Naive thymus-derived CD8-positive, alpha-beta T cell (primary cell): ENCODE measurements at regions not wholly inside any gene's neighbourhood (a gene's known extent, or its start where the extent isn't known, plus 50 kb on each side); places are given as distances from the start of the nearest gene placed in this dataset.

ENCODE experiments used
- ATAC-seq, 2 donors: fragments of 150-1000 bp; cut with Tn5 transposase in 1 of 2; sonication (Bioruptor Pico), chemical (Tn5 transposase) in 1 of 2; 1 replicate in 1 of 2; 2 replicates in 1 of 2; pipeline ENCODE4 v1.10.0; 2021; ENCODE audit warnings: mild to moderate bottlenecking in 2 of 2, moderate library complexity in 2 of 2
- POLR2A ChIA-PET: fragments of 350-600 bp; sonication (Branson Sonifier 250); formaldehyde crosslinking; loops from one replicate; lab custom pipeline; 2021; ENCODE audit warnings: antibody characterized with exemption; lab: Charles Lee
- DNase-seq, 10 donors: peaks; one replicate each; pipeline versions ENCODE4 v3.0.0 to v3.0.0-alpha.2; 2020 to 2022
- H3K27ac Mint-ChIP-seq, 10 donors: one replicate each; pipeline ENCODE4 v1.8.0; 2020 to 2022; ENCODE audit warnings: mild to moderate bottlenecking in 10 of 10, mixed read lengths in 10 of 10, moderate library complexity in 4 of 10, inconsistent platforms in 1 of 10
- H3K27me3 Mint-ChIP-seq, 5 donors: one replicate each; pipeline ENCODE4 v1.8.0; 2021 to 2022; ENCODE audit warnings: mixed read lengths in 5 of 5
- H3K36me3 Mint-ChIP-seq, 3 donors: one replicate each; pipeline ENCODE4 v1.8.0; 2020 to 2022; ENCODE audit warnings: mixed read lengths in 3 of 3, mild to moderate bottlenecking in 2 of 3, inconsistent platforms in 1 of 3
- H3K4me1 Mint-ChIP-seq, 4 donors: one replicate each; pipeline ENCODE4 v1.8.0; 2021 to 2022; ENCODE audit warnings: mixed read lengths in 4 of 4
- H3K4me3 Mint-ChIP-seq, 10 donors: one replicate each; pipeline ENCODE4 v1.8.0; 2020 to 2022; ENCODE audit warnings: mild to moderate bottlenecking in 10 of 10, mixed read lengths in 10 of 10, moderate library complexity in 6 of 10, inconsistent platforms in 1 of 10
- H3K9me3 Mint-ChIP-seq, 9 donors: one replicate each; pipeline ENCODE4 v1.8.0; 2020 to 2022; ENCODE audit warnings: mixed read lengths in 9 of 9, mild to moderate bottlenecking in 3 of 9, inconsistent platforms in 1 of 9, moderate library complexity in 1 of 9

DNA sequence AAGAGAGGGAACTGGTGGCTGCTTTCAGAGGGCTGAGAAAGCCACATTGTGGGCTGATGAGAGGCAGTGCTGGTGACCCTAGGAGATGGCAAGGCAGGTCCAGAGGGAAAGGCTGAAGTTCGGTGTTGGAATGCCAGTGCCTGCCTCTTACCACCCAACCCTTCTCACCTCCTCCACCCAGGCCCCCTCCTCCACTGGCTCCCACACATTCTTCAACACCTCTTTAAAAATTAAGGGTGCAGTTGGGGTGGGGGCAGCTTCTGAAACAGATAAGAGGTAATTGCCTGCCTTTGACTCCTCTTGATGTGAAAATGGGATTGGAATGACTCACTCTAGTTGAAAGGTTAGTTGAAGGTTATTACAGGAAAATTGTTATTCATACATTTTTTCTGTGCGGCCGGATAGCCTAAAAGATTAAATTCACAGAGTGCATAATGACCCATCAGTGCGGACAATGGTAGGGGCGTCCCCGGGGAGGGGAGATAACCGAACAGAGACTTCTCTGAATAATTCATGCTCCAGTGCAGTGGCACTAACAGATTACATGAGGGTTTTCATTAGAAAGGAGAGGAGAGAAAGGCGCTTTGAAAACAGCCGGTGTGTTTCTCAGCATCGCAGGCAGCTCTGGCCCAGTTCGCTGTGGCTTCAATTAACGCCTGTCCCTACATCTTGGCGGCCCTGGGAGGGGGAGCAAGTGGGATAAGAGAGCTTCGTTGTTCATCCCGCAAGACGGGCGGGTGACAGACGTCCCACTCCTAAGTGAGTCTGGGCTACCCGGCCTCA is 212.4 kb downstream of the TLE3 start:
- Mint-ChIP-seq H3K36me3 (no peaks in the 10 kb centered on the region), H3K27me3 (peaks cover 5 to 15% (median 13%) of the 10 kb centered on the region in 5 donors), H3K4me1 (peaks cover 0 to 18% (median 0%) of the 10 kb centered on the region in 4 donors), H3K4me3 (no peak overlapping the region), H3K9me3 (peaks cover 0 to 9% (median 0%) of the 10 kb centered on the region in 9 donors), H3K27ac (peak overlapping the region in 1 of 10 donors; percentile 38)
- POLR2A ChIA-PET = no interaction called here
- no peak for DNase-seq
- ATAC-seq = no peak

DNA sequence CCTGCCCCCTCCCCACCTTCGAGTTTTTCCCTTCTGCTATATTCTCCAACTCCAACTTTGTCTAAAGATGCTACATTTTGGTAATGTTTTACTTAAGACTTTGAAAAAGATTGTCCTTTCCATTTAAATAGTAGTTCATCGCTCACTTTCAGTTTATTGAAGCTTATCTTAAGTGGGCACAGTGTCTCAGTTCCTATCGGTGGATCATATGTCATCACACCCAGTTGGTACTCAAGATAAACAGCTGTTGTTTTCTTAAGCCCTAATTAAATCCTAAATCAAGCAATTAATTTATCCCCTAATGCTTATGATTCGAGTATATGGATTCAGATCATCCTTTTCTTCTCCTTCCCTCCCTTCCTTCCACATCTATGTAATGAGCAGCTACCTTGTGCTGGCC is 210.7 kb downstream of the TLE3 start:
- POLR2A ChIA-PET = no interaction called here
- Mint-ChIP-seq H3K36me3 (peaks cover 0 to 9% (median 0%) of the 10 kb centered on the region in 3 donors), H3K9me3 (peaks cover 0 to 9% (median 2%) of the 10 kb centered on the region in 9 donors), H3K27ac (no peak overlapping the region), H3K4me1 (peaks cover 0 to 5% (median 0%) of the 10 kb centered on the region in 4 donors), H3K4me3 (no peak overlapping the region), H3K27me3 (peaks cover 5 to 15% (median 14%) of the 10 kb centered on the region in 5 donors)
- DNase-seq (no peak), ATAC-seq (no peak)

DNA sequence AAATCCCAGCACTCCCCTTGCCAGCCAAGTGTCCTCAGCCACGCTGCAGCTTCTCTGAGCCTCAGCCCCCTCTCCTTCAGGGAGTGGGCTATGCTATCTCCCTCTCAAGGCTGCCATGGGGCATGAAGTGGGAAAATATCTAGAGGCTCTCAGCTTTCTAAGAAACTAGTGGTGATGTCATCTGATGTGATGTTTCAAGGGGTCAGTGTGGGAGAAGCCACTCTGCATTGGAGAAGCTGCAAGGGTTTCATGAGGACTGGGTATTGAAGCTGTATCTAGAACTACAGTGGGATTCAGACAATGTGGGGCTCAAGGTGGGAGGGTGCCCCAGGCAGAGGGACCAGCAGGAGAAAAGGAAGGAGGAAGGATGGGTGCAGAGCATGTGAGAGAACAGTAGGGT is 210.2 kb downstream of the TLE3 start:
- POLR2A ChIA-PET = no interaction called here

DNA sequence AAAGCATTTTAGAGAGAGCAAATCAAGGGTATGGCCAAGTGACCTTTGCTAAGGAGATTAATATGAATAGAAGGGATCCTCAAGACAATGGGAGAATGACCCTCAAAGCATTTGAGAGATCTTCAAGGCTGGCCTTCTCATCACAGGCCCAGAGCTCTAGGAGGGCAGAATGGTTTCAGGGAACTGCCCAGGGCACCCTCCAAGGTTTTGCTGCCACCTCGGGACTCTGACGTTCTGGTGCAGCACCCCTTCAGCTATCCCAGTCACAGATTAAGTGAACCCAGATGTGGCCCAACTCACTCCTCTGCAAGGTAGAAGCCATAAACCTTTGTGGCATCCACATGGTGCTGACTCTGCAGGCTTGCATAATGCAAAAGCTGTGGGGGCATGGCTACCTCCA is 209.3 kb downstream of the TLE3 start:
- Mint-ChIP-seq H3K27ac (peak overlapping the region in 1 of 10 donors; percentile 27), H3K4me1 (no peaks in the 10 kb centered on the region), H3K9me3 (peaks cover 0 to 11% (median 2%) of the 10 kb centered on the region in 9 donors), H3K36me3 (peaks cover 0 to 9% (median 0%) of the 10 kb centered on the region in 3 donors), H3K27me3 (peaks cover 5 to 17% (median 15%) of the 10 kb centered on the region in 5 donors), H3K4me3 (no peak overlapping the region)
- ATAC-seq = no peak
- POLR2A ChIA-PET = no interaction called here
- no peak for DNase-seq

More for the DNA sequence above, 210.2 kb downstream of the TLE3 start:
- ATAC-seq = no peak
- no peak for DNase-seq
- Mint-ChIP-seq H3K9me3 (peaks cover 0 to 11% (median 2%) of the 10 kb centered on the region in 9 donors), H3K27me3 (peaks cover 5 to 16% (median 15%) of the 10 kb centered on the region in 5 donors), H3K4me3 (no peak overlapping the region), H3K4me1 (peaks cover 0 to under 1% (median 0%) of the 10 kb centered on the region in 4 donors), H3K36me3 (peaks cover 0 to 9% (median 0%) of the 10 kb centered on the region in 3 donors), H3K27ac (no peak overlapping the region)

DNA sequence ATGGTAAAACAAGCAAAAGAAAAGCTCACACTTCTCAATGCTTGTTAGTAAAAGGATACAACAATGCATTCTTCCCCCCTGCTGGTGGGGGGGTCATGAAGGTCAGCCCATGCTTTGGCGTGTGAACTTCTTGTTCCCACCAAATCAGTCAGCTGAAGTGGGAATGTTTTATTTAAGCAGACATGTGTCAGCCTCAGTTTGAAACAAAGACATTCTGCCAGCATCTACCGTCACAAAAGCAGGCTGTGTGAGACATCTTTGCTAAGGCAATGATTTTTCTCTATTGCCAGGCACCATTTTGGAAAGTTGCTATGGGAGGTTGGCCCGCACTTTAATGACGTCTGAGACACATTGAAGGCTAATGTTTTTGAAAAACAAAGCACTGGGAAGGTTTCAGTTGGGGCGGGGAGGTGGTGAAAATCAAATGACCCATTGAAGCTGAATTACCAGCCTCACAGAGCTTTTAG is 206.6 kb downstream of the TLE3 start:
- Mint-ChIP-seq H3K36me3 (peaks cover 0 to 9% (median 0%) of the 10 kb centered on the region in 3 donors), H3K27me3 (peaks cover 14 to 32% (median 20%) of the 10 kb centered on the region in 5 donors), H3K4me3 (no peak overlapping the region), H3K4me1 (peaks cover 0 to 1% (median 0%) of the 10 kb centered on the region in 4 donors), H3K9me3 (peaks cover 0 to 11% (median 0%) of the 10 kb centered on the region in 9 donors), H3K27ac (no peak overlapping the region)
- DNase-seq (no peak), ATAC-seq (no peak)
- POLR2A ChIA-PET = no interaction called here

DNA sequence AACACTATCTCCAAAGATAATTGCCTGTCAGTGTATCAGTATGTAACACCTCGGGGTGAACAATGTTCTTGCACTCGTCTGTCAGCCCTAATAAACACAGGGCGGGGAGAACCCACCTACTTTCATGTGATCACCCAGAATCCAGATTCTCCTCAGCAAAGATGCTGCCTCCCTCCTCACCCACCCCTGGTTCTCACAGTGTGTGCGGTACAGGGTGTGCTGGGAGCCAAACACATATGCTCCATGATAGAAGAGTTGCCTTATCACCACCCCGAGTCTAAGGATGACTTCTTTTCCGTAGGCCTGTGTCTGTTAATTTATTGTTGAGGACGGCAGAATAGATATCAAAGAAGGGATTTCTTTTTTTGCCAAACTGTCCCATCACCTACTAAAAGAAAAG is 206.1 kb downstream of the TLE3 start:
- Mint-ChIP-seq H3K36me3 (peaks cover 0 to 9% (median 0%) of the 10 kb centered on the region in 3 donors), H3K4me1 (peaks cover 0 to 1% (median 0%) of the 10 kb centered on the region in 4 donors), H3K9me3 (peaks cover 0 to 11% (median 0%) of the 10 kb centered on the region in 9 donors), H3K27me3 (peaks cover 14 to 33% (median 17%) of the 10 kb centered on the region in 5 donors), H3K27ac (no peak overlapping the region), H3K4me3 (no peak overlapping the region)
- DNase-seq (no peak), ATAC-seq (no peak)
- POLR2A ChIA-PET = no interaction called here

DNA sequence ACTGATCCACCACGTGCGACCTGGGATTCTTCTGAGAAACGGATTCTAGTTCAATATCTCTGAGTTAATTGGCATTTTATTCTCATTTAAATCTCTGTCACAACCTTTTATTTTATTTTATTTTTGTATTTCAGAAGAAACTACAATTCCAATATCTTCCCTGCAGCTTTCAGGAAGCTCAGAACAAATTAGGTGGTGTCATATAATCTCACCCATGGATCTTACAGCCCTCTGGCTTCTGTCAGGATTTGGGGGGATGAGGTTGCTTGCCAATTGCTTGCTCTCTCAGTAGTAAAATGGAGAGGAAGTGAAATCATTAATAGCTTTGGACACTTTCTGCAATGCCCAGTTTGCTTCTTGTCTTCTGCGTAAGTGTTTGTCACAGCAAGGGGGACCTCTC is 205.4 kb downstream of the TLE3 start:
- DNase-seq (no peak), ATAC-seq (no peak)
- H3K27ac Mint-ChIP-seq = no peak overlapping the region
- H3K27me3 Mint-ChIP-seq = peaks cover 13 to 25% (median 17%) of the 10 kb centered on the region in 5 donors
- peaks cover 0 to 11% (median 0%) of the 10 kb centered on the region in 9 donors for H3K9me3 Mint-ChIP-seq
- peaks cover 0 to 1% (median 0%) of the 10 kb centered on the region in 4 donors for H3K4me1 Mint-ChIP-seq
- no peak overlapping the region for H3K4me3 Mint-ChIP-seq
- H3K36me3 Mint-ChIP-seq = peaks cover 0 to 9% (median 0%) of the 10 kb centered on the region in 3 donors
- POLR2A ChIA-PET = no interaction called here

DNA sequence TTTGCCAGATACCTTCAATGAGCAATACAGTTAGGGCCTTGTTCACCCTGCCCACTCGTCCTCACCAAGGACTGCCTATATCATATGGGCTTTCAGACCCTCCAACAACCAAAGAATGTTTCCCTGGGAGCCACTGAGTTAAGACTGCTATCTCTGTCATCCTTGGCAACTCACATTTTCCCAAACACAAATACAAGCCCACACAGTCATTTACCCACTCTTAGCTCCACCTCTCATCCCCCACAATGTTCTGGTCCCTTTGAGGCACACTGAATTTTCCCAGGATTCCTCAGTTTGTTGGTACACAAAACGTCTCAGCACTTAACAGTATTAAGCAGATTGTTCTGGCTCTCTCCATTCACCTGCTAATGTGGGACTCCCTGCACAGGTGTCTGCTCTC is 204.6 kb downstream of the TLE3 start:
- DNase-seq (no peak), ATAC-seq (no peak)
- Mint-ChIP-seq H3K36me3 (peaks cover 0 to 9% (median 0%) of the 10 kb centered on the region in 3 donors), H3K27me3 (peaks cover 11 to 31% (median 15%) of the 10 kb centered on the region in 5 donors), H3K4me3 (no peak overlapping the region), H3K4me1 (peaks cover 0 to 1% (median 0%) of the 10 kb centered on the region in 4 donors), H3K27ac (no peak overlapping the region), H3K9me3 (peaks cover 0 to 11% (median 0%) of the 10 kb centered on the region in 9 donors)
- POLR2A ChIA-PET = no interaction called here

DNA sequence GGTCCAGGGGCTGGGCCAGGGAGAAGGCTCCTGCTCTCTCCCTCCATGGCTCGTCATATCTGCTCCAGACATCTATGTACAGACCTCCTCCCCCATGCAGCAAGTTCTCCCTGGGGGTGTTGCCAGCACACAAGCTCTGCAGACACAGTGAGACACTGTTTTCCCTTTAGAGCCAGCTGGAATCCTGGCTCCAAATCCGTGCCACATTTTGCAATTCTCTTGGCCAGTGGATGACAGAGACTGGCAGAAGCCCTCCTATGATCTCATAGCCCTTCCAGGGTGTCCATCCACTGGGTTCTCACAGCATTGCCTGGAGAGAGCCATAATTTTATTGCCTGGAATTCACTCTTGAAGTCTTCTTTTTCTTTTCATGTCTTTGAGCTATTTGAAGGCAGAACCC is 203.9 kb downstream of the TLE3 start:
- DNase-seq (no peak), ATAC-seq (no peak)
- Mint-ChIP-seq H3K4me3 (no peak overlapping the region), H3K4me1 (peaks cover 0 to 1% (median 0%) of the 10 kb centered on the region in 4 donors), H3K27me3 (peaks cover 11 to 31% (median 15%) of the 10 kb centered on the region in 5 donors), H3K27ac (no peak overlapping the region), H3K9me3 (peaks cover 0 to 11% (median 0%) of the 10 kb centered on the region in 9 donors), H3K36me3 (peaks cover 0 to 9% (median 0%) of the 10 kb centered on the region in 3 donors)
- POLR2A ChIA-PET = no interaction called here

DNA sequence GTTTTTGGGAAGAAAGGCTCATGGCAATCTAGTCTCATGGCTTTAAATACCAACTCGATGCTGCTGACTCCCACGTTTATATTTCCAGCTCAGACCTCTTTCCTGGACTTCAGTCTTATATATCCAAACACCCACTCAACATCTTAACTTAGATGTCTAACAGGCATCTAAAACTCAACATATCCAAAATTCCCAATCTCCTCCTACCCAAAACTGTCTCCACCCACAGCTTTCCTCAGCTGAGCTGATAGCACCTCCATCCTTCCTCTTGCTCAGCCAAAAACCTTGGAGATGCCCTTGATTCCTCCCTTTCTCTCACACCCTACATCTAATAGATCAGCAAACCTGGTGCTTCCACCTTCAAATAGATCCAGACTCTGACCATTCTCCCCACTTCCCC is 202.5 kb downstream of the TLE3 start:
- Mint-ChIP-seq H3K9me3 (peaks cover 0 to 11% (median 0%) of the 10 kb centered on the region in 9 donors), H3K27ac (no peak overlapping the region), H3K4me1 (peaks cover 0 to 1% (median 0%) of the 10 kb centered on the region in 4 donors), H3K27me3 (peaks cover 11 to 31% (median 16%) of the 10 kb centered on the region in 5 donors), H3K36me3 (peaks cover 0 to 9% (median 0%) of the 10 kb centered on the region in 3 donors), H3K4me3 (no peak overlapping the region)
- DNase-seq (no peak), ATAC-seq (no peak)
- POLR2A ChIA-PET = no interaction called here

DNA sequence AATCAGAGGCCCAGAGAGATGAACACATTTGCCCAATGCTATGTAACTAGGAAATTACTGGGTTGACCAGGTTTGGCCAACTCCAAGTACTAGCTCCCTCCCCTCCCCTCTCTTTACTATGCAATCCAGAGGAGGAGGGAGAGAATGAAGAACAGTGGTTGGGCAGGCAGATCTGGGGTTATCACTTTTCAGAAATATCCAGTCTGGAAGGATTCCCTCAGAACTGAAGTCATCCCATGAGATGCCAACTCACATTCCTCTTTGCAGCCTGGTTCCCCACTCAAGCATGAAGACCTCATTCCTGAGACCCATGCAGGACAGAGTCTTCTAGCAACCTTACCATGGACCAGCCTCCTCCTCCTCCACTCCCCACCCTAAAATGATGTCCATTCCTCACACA is 201.1 kb downstream of the TLE3 start:
- Mint-ChIP-seq H3K9me3 (peaks cover 0 to 3% (median 0%) of the 10 kb centered on the region in 9 donors), H3K27ac (no peak overlapping the region), H3K4me1 (peaks cover 0 to 1% (median 0%) of the 10 kb centered on the region in 4 donors), H3K27me3 (peaks cover 14 to 29% (median 16%) of the 10 kb centered on the region in 5 donors), H3K36me3 (peaks cover 0 to 2% (median 0%) of the 10 kb centered on the region in 3 donors), H3K4me3 (no peak overlapping the region)
- DNase-seq = no peak
- POLR2A ChIA-PET = no interaction called here
- no peak for ATAC-seq

DNA sequence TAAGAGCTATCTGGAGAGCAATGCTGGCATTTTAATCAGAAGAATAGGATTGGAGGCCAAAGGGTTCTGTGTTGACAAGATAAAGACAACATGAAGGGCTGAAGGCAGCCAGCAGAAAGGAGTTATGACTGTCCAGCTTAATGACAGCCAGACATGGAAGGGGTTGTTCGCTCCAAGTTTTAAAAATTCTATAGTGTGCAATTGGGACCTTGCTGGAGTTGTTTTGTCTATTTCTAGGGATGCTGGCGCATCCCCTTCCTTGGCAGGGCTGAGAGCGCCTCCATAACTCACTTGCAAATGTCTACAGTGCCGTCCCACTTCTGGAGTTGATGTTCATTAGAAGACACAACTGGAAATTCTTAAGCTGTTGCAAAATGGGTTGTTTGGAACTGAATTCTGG is 200.7 kb downstream of the TLE3 start:
- POLR2A ChIA-PET = no interaction called here

More for the DNA sequence above, 200.7 kb downstream of the TLE3 start:
- DNase-seq = no peak
- Mint-ChIP-seq H3K9me3 (peaks cover 0 to 2% (median 0%) of the 10 kb centered on the region in 9 donors), H3K36me3 (no peaks in the 10 kb centered on the region), H3K27ac (no peak overlapping the region), H3K4me3 (no peak overlapping the region), H3K4me1 (peaks cover 0 to 1% (median 0%) of the 10 kb centered on the region in 4 donors), H3K27me3 (peaks cover 14 to 29% (median 16%) of the 10 kb centered on the region in 5 donors)
- no peak for ATAC-seq
